T-helper 9 cell (primary cell): ENCODE measurements at regions not wholly inside any gene's neighbourhood (a gene's known extent, or its start where the extent isn't known, plus 50 kb on each side); places are given as distances from the start of the nearest gene placed in this dataset.
A peak's percentile ranks its signal among the peaks of the same experiment; 100 is the strongest.

Experiments used
- DNase-seq: peaks from one replicate; pipeline ENCODE4 v3.0.0-alpha.2; 2020

GRCh38 chr12:124392667-124393413, 97.9 kb downstream of the RFLNA start:
- no peak for DNase-seq

- DNase-seq: no peak
Observed at GRCh38 chr12:124392271-124392666, 97.4 kb downstream of the RFLNA start.

GRCh38 chr12:124391340-124392261, 96.7 kb downstream of the RFLNA start:
- DNase-seq: peak; percentile 17

GRCh38 chr12:124390442-124391097, 95.7 kb downstream of the RFLNA start:
- DNase-seq: no peak

- DNase-seq: no peak
Observed at GRCh38 chr12:124389725-124390441, 95.0 kb downstream of the RFLNA start.

- peak; percentile 57 for DNase-seq
Observed at GRCh38 chr12:124389138-124389724, 94.3 kb downstream of the RFLNA start.

- peak; percentile 34 for DNase-seq
Observed at GRCh38 chr12:124388679-124389137, 93.8 kb downstream of the RFLNA start.

GRCh38 chr12:124388038-124388671, 93.3 kb downstream of the RFLNA start:
- no peak for DNase-seq

- DNase-seq: no peak
Observed at GRCh38 chr12:124387528-124387911, 92.6 kb downstream of the RFLNA start.

GRCh38 chr12:124386661-124387527, 92.0 kb downstream of the RFLNA start:
- no peak for DNase-seq

GRCh38 chr12:124386059-124386458, 91.2 kb downstream of the RFLNA start:
- DNase-seq: no peak

- no peak for DNase-seq
Observed at GRCh38 chr12:124385219-124385969, 90.5 kb downstream of the RFLNA start.

- no peak for DNase-seq
Observed at GRCh38 chr12:124384299-124384894, 89.5 kb downstream of the RFLNA start.

GRCh38 chr12:124383028-124383427, 88.1 kb downstream of the RFLNA start:
- no peak for DNase-seq

- DNase-seq: no peak
Observed at GRCh38 chr12:124381456-124382296, 86.8 kb downstream of the RFLNA start.

- DNase-seq: no peak
Observed at GRCh38 chr12:124380796-124381455, 86.0 kb downstream of the RFLNA start.

GRCh38 chr12:124379938-124380754, 85.3 kb downstream of the RFLNA start:
- no peak for DNase-seq
